Lower leg skin (tissue), 3 donors: ENCODE measurements at regions not wholly inside any gene's neighbourhood (a gene's known extent, or its start where the extent isn't known, plus 50 kb on each side); places are given as distances from the start of the nearest gene placed in this dataset.

Experiments used
- CTCF ChIP-seq, 3 donors: fragments of 450-650 bp; IDR thresholded peaks; one replicate each; pipeline ENCODE4 v1.5.1; 2016; ENCODE audit warnings: antibody characterized with exemption in 3 of 3, mild to moderate bottlenecking in 3 of 3, moderate library complexity in 2 of 3
- POLR2A ChIP-seq, 2 donors: fragments of 450-650 bp; IDR thresholded peaks; one replicate each; pipeline ENCODE4 v1.6.1; 2016 to 2017; ENCODE audit warnings: antibody characterized with exemption in 2 of 2, mild to moderate bottlenecking in 1 of 2, moderate library complexity in 1 of 2

GRCh38 chr10:63722537-63722936, 201.3 kb downstream of the REEP3 start:
- TF ChIP-seq CTCF (IDR thresholded peaks at IDR 0.05) (no peak), POLR2A (IDR thresholded peaks at IDR 0.05) (no peak)
